ENCODE measurements at regions not wholly inside any gene's neighbourhood (a gene's known extent, or its start where the extent isn't known, plus 50 kb on each side); places are given as distances from the start of the nearest gene placed in this dataset.

DNA sequence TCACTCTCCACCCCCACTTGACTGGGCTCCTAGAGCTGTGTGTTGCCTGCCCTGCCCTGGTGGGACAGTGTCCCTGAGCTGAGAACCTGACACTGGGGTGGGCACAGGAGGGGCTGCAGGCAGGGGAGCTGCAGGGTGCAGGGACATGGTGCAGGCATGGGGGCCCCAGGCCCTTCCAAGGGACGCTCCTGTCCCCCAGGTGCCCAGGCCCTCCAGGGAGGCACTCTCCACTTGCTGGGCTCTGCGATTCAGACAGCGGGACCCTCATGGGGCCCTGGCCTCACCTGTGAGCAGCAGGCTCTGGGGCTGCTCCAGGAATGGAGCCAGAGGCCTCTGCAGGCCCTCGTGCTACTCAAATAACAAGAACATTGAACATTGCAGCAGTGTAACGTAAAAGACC lies 89.4 kb downstream of the BARX1 start:
- no peak for TF ChIP-seq RCOR1 (conservative IDR thresholded peaks at IDR 0.05; ENCODE audit: low read depth, low read length)
- TF ChIP-seq MXI1 (IDR thresholded peaks at IDR 0.05; ENCODE audit: low read depth, low read length): no peak
- no peak for TF ChIP-seq ZNF384 (IDR thresholded peaks at IDR 0.05; ENCODE audit: borderline replicate concordance, low read depth, low read length)
